H9 (cell line): ENCODE measurements at regions not wholly inside any gene's neighbourhood (a gene's known extent, or its start where the extent isn't known, plus 50 kb on each side); places are given as distances from the start of the nearest gene placed in this dataset.

Experiments
- DNase-seq: peaks from one replicate; pipeline ENCODE4 v3.0.0-alpha.2; 2017
- H2AFZ ChIP-seq: one replicate; pipeline ENCODE4 v1.6.1; 2013; ENCODE audit warnings: mild to moderate bottlenecking, low read length, control low read depth, moderate library complexity
- H2AK5ac ChIP-seq: 2 replicates; pipeline ENCODE4 v1.6.1; 2013; ENCODE audit warnings: low read length, control low read depth, mixed read lengths; ENCODE audit not compliant: insufficient read length
- H2BK120ac ChIP-seq: one replicate; pipeline ENCODE4 v1.6.1; 2013; ENCODE audit warnings: low read depth, mild to moderate bottlenecking, low read length, control low read depth, inconsistent platforms; ENCODE audit not compliant: poor library complexity, severe bottlenecking
- H2BK12ac ChIP-seq: 2 replicates; pipeline ENCODE4 v1.6.1; 2013; ENCODE audit warnings: low read length, control low read depth, mixed read lengths, low read depth; ENCODE audit not compliant: insufficient read length
- H2BK15ac ChIP-seq: 2 replicates; pipeline ENCODE4 v1.6.1; 2013; ENCODE audit warnings: low read depth, low read length, control low read depth
- H2BK20ac ChIP-seq: one replicate; pipeline ENCODE4 v1.6.1; 2013; ENCODE audit warnings: low read depth, mild to moderate bottlenecking, low read length, control low read depth, inconsistent platforms; ENCODE audit not compliant: poor library complexity, severe bottlenecking
- H2BK5ac ChIP-seq: 2 replicates; pipeline ENCODE4 v1.6.1; 2013; ENCODE audit warnings: low read length, control low read depth, mixed read lengths; ENCODE audit not compliant: insufficient read length
- H3K14ac ChIP-seq: 2 replicates; pipeline ENCODE4 v1.6.1; 2013; ENCODE audit warnings: low read length, control low read depth; ENCODE audit not compliant: insufficient read depth
- H3K18ac ChIP-seq: 2 replicates; pipeline ENCODE4 v1.6.1; 2013; ENCODE audit warnings: low read depth, mild to moderate bottlenecking, mixed read lengths, low read length, control low read depth; ENCODE audit not compliant: insufficient read length
- H3K23ac ChIP-seq: 2 replicates; pipeline ENCODE4 v1.6.1; 2013; ENCODE audit warnings: low read length, control low read depth, mixed read lengths, low read depth; ENCODE audit not compliant: insufficient read length
- H3K23me2 ChIP-seq: 2 replicates; pipeline ENCODE4 v1.6.1; 2013; ENCODE audit warnings: low read depth, mild to moderate bottlenecking, mixed read lengths, low read length, control low read depth; ENCODE audit not compliant: insufficient read length, poor library complexity, severe bottlenecking
- H3K27ac ChIP-seq: 2 replicates; pipeline ENCODE4 v1.5.1; 2013; ENCODE audit warnings: low read length, control low read depth, mixed read lengths, low read depth; ENCODE audit not compliant: insufficient read length
- H3K27me3 ChIP-seq: 2 replicates; pipeline ENCODE4 v1.6.1; 2013; ENCODE audit warnings: low read length, control low read depth, inconsistent platforms; ENCODE audit not compliant: insufficient read depth
- H3K4ac ChIP-seq: 2 replicates; pipeline ENCODE4 v1.6.1; 2013; ENCODE audit warnings: low read depth, mild to moderate bottlenecking, control low read depth, inconsistent platforms, low read length, moderate library complexity
- H3K4me1 ChIP-seq: 2 replicates; pipeline ENCODE4 v1.6.1; 2013; ENCODE audit warnings: low read length, control low read depth, inconsistent platforms; ENCODE audit not compliant: insufficient read depth
- H3K4me2 ChIP-seq: 2 replicates; pipeline ENCODE4 v1.6.1; 2013; ENCODE audit warnings: low read length, control low read depth, mixed read lengths; ENCODE audit not compliant: insufficient read length, insufficient read depth
- H3K56ac ChIP-seq: 2 replicates; pipeline ENCODE4 v1.6.1; 2013; ENCODE audit warnings: low read depth, mild to moderate bottlenecking, mixed read lengths, low read length, control low read depth; ENCODE audit not compliant: insufficient read length
- H3K79me1 ChIP-seq: 2 replicates; pipeline ENCODE4 v1.6.1; 2013; ENCODE audit warnings: low read depth, mild to moderate bottlenecking, moderate library complexity, low read length, control low read depth, inconsistent platforms; ENCODE audit not compliant: insufficient read depth, poor library complexity, severe bottlenecking
- H3K79me2 ChIP-seq: 2 replicates; pipeline ENCODE4 v1.6.1; 2013; ENCODE audit warnings: low read length, control low read depth, inconsistent platforms; ENCODE audit not compliant: insufficient read depth
- H3K9ac ChIP-seq: 2 replicates; pipeline ENCODE4 v1.6.1; 2013; ENCODE audit warnings: low read length, control low read depth, mixed read lengths; ENCODE audit not compliant: insufficient read length; ENCODE audit errors: extremely low read depth
- H3K9me3 ChIP-seq: one replicate; pipeline ENCODE4 v1.6.1; 2013; ENCODE audit warnings: low read depth, low read length, inconsistent platforms; ENCODE audit not compliant: control insufficient read depth
- H3T11ph ChIP-seq: one replicate; pipeline ENCODE4 v1.6.1; 2013; ENCODE audit warnings: mild to moderate bottlenecking, low read length, control low read depth, inconsistent platforms
- H4K20me1 ChIP-seq: one replicate; pipeline ENCODE4 v1.6.1; 2013; ENCODE audit not compliant: control insufficient read depth, insufficient read length, insufficient read depth
- H4K5ac ChIP-seq: 2 replicates; pipeline ENCODE4 v1.6.1; 2013; ENCODE audit warnings: low read depth, mild to moderate bottlenecking, mixed read lengths, low read length, control low read depth; ENCODE audit not compliant: insufficient read length
- H4K8ac ChIP-seq: replicated peaks from 2 replicates; pipeline ENCODE4 v1.6.1; 2013; ENCODE audit warnings: low read length, control low read depth, mixed read lengths, low read depth; ENCODE audit not compliant: insufficient read length
- H4K91ac ChIP-seq: 2 replicates; pipeline ENCODE4 v1.6.1; 2013; ENCODE audit warnings: low read depth, mild to moderate bottlenecking, moderate library complexity, mixed read lengths, low read length, control low read depth; ENCODE audit not compliant: insufficient read length
- H3K27ac Mint-ChIP-seq, 3 experiments: 2 replicates in 2 of 3; 3 replicates in 1 of 3; pipeline ENCODE4 v1.8.0; 2020 to 2021; ENCODE audit warnings: mixed read lengths in 3 of 3, mild to moderate bottlenecking in 1 of 3, moderate library complexity in 1 of 3
- H3K27me3 Mint-ChIP-seq: 2 replicates; pipeline ENCODE4 v1.8.0; 2021; ENCODE audit warnings: low read depth, mild to moderate bottlenecking, moderate library complexity, mixed read lengths
- H3K36me3 Mint-ChIP-seq, 3 experiments: 2 replicates in 2 of 3; 3 replicates in 1 of 3; pipeline ENCODE4 v1.8.0; 2020 to 2021; ENCODE audit warnings: low read depth in 3 of 3, mixed read lengths in 3 of 3; ENCODE audit not compliant: insufficient read depth in 1 of 3
- H3K4me1 Mint-ChIP-seq, 2 experiments: 2 replicates each; pipeline ENCODE4 v1.8.0; 2020; ENCODE audit warnings: mixed read lengths in 2 of 2
- H3K4me3 Mint-ChIP-seq, 2 experiments: 2 replicates in 1 of 2; 3 replicates in 1 of 2; pipeline ENCODE4 v1.8.0; 2020 to 2021; ENCODE audit warnings: mild to moderate bottlenecking in 2 of 2, mixed read lengths in 2 of 2, moderate library complexity in 1 of 2
- H3K9me3 Mint-ChIP-seq, 2 experiments: 2 replicates in 1 of 2; 3 replicates in 1 of 2; pipeline ENCODE4 v1.8.0; 2020; ENCODE audit warnings: mild to moderate bottlenecking in 2 of 2, mixed read lengths in 2 of 2, moderate library complexity in 1 of 2
- CTCF ChIP-seq: fragments of 200-600 bp; sonication (generic); conservative IDR thresholded peaks from 3 replicates; pipeline ENCODE4 v1.8.0; 2021; ENCODE audit warnings: antibody characterized with exemption, mild to moderate bottlenecking
- WGBS: extraction: QIAGEN DNeasy Blood & Tissue Kit; methylation state at CpG from one replicate; pipeline ENCODE4 v1.1.7; 2013; ENCODE audit warnings: missing lambda C conversion rate, low lambda C conversion rate, mixed read lengths; ENCODE audit not compliant: insufficient read length; ENCODE audit errors: extremely low coverage; 5-methylcytosine and 5-hydroxymethylcytosine counted together

GRCh38 chr5:69032009-69032408 is 61.8 kb upstream of the SLC30A5 start:
- no peaks in the 10 kb centered on the region for H3K4me1 Mint-ChIP-seq
- Histone ChIP-seq H2BK5ac (no peak overlapping the region), H2BK12ac (no peak overlapping the region), H3K18ac (no peak overlapping the region), H2BK120ac (no peak overlapping the region), H3K56ac (no peak overlapping the region), H3K4ac (no peak overlapping the region), H3K9ac (no peak overlapping the region), H3K23me2 (no peaks in the 10 kb centered on the region), H2AFZ (no peak overlapping the region), H4K91ac (no peak overlapping the region), H4K5ac (no peak overlapping the region), H3K79me1 (no peaks in the 10 kb centered on the region), H2AK5ac (no peak overlapping the region), H3K4me2 (no peak overlapping the region), H3K14ac (no peak overlapping the region), H3K27me3 (no peaks in the 10 kb centered on the region), H2BK20ac (no peak overlapping the region), H4K8ac (no peak overlapping the region), H4K20me1 (no peaks in the 10 kb centered on the region), H3K9me3 (no peaks in the 10 kb centered on the region), H2BK15ac (no peak overlapping the region), H3K79me2 (no peaks in the 10 kb centered on the region), H3T11ph (no peak overlapping the region), H3K23ac (no peak overlapping the region), H3K27ac (no peak overlapping the region), H3K4me1 (no peaks in the 10 kb centered on the region)
- no peak for DNase-seq
- no peaks in the 10 kb centered on the region for H3K27me3 Mint-ChIP-seq
- TF ChIP-seq CTCF = peak; percentile 41
- H3K27ac Mint-ChIP-seq = no peak overlapping the region; a peak in 1 of 7 replicates
- H3K4me3 Mint-ChIP-seq = no peak overlapping the region; a peak in 1 of 5 replicates
- no peaks in the 10 kb centered on the region for H3K36me3 Mint-ChIP-seq
- H3K9me3 Mint-ChIP-seq = no peaks in the 10 kb centered on the region
- no CpG with 5 or more reads among the region's 3 CpGs for WGBS
